ENCODE measurements at regions not wholly inside any gene's neighbourhood (a gene's known extent, or its start where the extent isn't known, plus 50 kb on each side); places are given as distances from the start of the nearest gene placed in this dataset.

GRCh38 chr20:11271920-11272594 lies 598.3 kb upstream of the JAG1 start:
- Histone ChIP-seq H4K91ac (ENCODE audit: low read length) (no peak overlapping the region), H2BK12ac (ENCODE audit: low read length in 2 of 2) (no peak overlapping the region), H3K9ac (ENCODE audit: low read length) (no peak overlapping the region), H3K4me2 (ENCODE audit: low read length, poor library complexity, severe bottlenecking) (no peak overlapping the region), H3K79me1 (replicated peaks; ENCODE audit: low read length, poor library complexity, severe bottlenecking) (no peaks in the 10 kb centered on the region), H2AK5ac (ENCODE audit: low read length, severe bottlenecking) (no peak overlapping the region), H2BK120ac (ENCODE audit: low read depth, low read length) (no peak overlapping the region), H3K4ac (ENCODE audit: low read depth in 1 of 2, low read length in 2 of 2) (no peak overlapping the region), H3K4me1 (ENCODE audit: control insufficient read depth, insufficient read depth, low read depth, low read length) (peaks cover 14% of the 10 kb centered on the region), H4K8ac (ENCODE audit: low read length) (no peak overlapping the region), H2BK15ac (ENCODE audit: low read depth, poor library complexity, severe bottlenecking) (no peak overlapping the region), H2BK5ac (ENCODE audit: low read depth, low read length, poor library complexity, severe bottlenecking) (no peak overlapping the region), H3K4me3 (ENCODE audit: insufficient read depth in 1 of 2, low read depth in 1 of 2, low read length in 2 of 2) (no peak overlapping the region), H3K18ac (ENCODE audit: low read depth in 1 of 2, low read length in 2 of 2) (no peak overlapping the region), H2AFZ (ENCODE audit: low read depth, low read length) (no peak overlapping the region), H3K9me3 (ENCODE audit: control insufficient read depth, low read length) (no peaks in the 10 kb centered on the region), H3K27ac (ENCODE audit: low read length, poor library complexity, severe bottlenecking) (no peak overlapping the region), H3K23ac (ENCODE audit: low read length in 2 of 2) (no peak overlapping the region), H3K36me3 (ENCODE audit: control insufficient read depth in 1 of 2, insufficient read depth in 2 of 2, low read depth in 1 of 2, low read length in 2 of 2) (no peaks in the 10 kb centered on the region), H3K27me3 (ENCODE audit: control insufficient read depth in 1 of 2, insufficient read depth in 1 of 2, low read length in 2 of 2) (peaks cover 0 to 14% of the 10 kb centered on the region in 2 experiments), H3K14ac (ENCODE audit: low read length in 2 of 2) (no peak overlapping the region)
- WGBS = 90% methylated on average over 16 of the region's 18 CpGs
- DNase-seq = no peak

GRCh38 chr20:11274141-11274594 lies 600.4 kb upstream of the JAG1 start:
- Histone ChIP-seq H2AK5ac (ENCODE audit: low read length, severe bottlenecking) (no peak overlapping the region), H4K8ac (ENCODE audit: low read length) (no peak overlapping the region), H2BK12ac (ENCODE audit: low read length in 2 of 2) (no peak overlapping the region), H2BK5ac (ENCODE audit: low read depth, low read length, poor library complexity, severe bottlenecking) (no peak overlapping the region), H3K14ac (ENCODE audit: low read length in 2 of 2) (no peak overlapping the region), H3K36me3 (ENCODE audit: control insufficient read depth in 1 of 2, insufficient read depth in 2 of 2, low read depth in 1 of 2, low read length in 2 of 2) (no peaks in the 10 kb centered on the region), H3K4me1 (ENCODE audit: control insufficient read depth, insufficient read depth, low read depth, low read length) (peaks cover 9% of the 10 kb centered on the region), H3K79me1 (replicated peaks; ENCODE audit: low read length, poor library complexity, severe bottlenecking) (no peaks in the 10 kb centered on the region), H3K4ac (ENCODE audit: low read depth in 1 of 2, low read length in 2 of 2) (no peak overlapping the region), H3K27ac (ENCODE audit: low read length, poor library complexity, severe bottlenecking) (no peak overlapping the region), H3K4me3 (ENCODE audit: insufficient read depth in 1 of 2, low read depth in 1 of 2, low read length in 2 of 2) (no peak overlapping the region), H2AFZ (ENCODE audit: low read depth, low read length) (no peak overlapping the region), H3K9ac (ENCODE audit: low read length) (peak overlapping the region; percentile 28), H4K91ac (ENCODE audit: low read length) (no peak overlapping the region), H3K4me2 (ENCODE audit: low read length, poor library complexity, severe bottlenecking) (no peak overlapping the region), H3K18ac (ENCODE audit: low read depth in 1 of 2, low read length in 2 of 2) (no peak overlapping the region), H2BK120ac (ENCODE audit: low read depth, low read length) (no peak overlapping the region), H2BK15ac (ENCODE audit: low read depth, poor library complexity, severe bottlenecking) (no peak overlapping the region), H3K23ac (ENCODE audit: low read length in 2 of 2) (no peak overlapping the region), H3K9me3 (ENCODE audit: control insufficient read depth, low read length) (peaks cover 2% of the 10 kb centered on the region), H3K27me3 (ENCODE audit: control insufficient read depth in 1 of 2, insufficient read depth in 1 of 2, low read length in 2 of 2) (peaks cover 0 to 14% of the 10 kb centered on the region in 2 experiments)
- DNase-seq = peak; percentile 74
- WGBS = 6% methylated on average over 2 of the region's 6 CpGs

- Histone ChIP-seq H3K79me1 (replicated peaks; ENCODE audit: low read length, poor library complexity, severe bottlenecking) (no peaks in the 10 kb centered on the region), H2BK5ac (ENCODE audit: low read depth, low read length, poor library complexity, severe bottlenecking) (no peak overlapping the region), H3K9ac (ENCODE audit: low read length) (no peak overlapping the region), H3K9me3 (ENCODE audit: control insufficient read depth, low read length) (peaks cover 3% of the 10 kb centered on the region), H3K18ac (ENCODE audit: low read depth in 1 of 2, low read length in 2 of 2) (no peak overlapping the region), H3K4me3 (ENCODE audit: insufficient read depth in 1 of 2, low read depth in 1 of 2, low read length in 2 of 2) (no peak overlapping the region), H4K8ac (ENCODE audit: low read length) (no peak overlapping the region), H3K23ac (ENCODE audit: low read length in 2 of 2) (no peak overlapping the region), H3K36me3 (ENCODE audit: control insufficient read depth in 1 of 2, insufficient read depth in 2 of 2, low read depth in 1 of 2, low read length in 2 of 2) (no peaks in the 10 kb centered on the region), H2BK12ac (ENCODE audit: low read length in 2 of 2) (no peak overlapping the region), H3K4me2 (ENCODE audit: low read length, poor library complexity, severe bottlenecking) (no peak overlapping the region), H2BK120ac (ENCODE audit: low read depth, low read length) (no peak overlapping the region), H4K91ac (ENCODE audit: low read length) (no peak overlapping the region), H2AK5ac (ENCODE audit: low read length, severe bottlenecking) (no peak overlapping the region), H2BK15ac (ENCODE audit: low read depth, poor library complexity, severe bottlenecking) (no peak overlapping the region), H2AFZ (ENCODE audit: low read depth, low read length) (no peak overlapping the region), H3K4ac (ENCODE audit: low read depth in 1 of 2, low read length in 2 of 2) (no peak overlapping the region), H3K14ac (ENCODE audit: low read length in 2 of 2) (no peak overlapping the region), H3K4me1 (ENCODE audit: control insufficient read depth, insufficient read depth, low read depth, low read length) (peaks cover 7% of the 10 kb centered on the region), H3K27me3 (ENCODE audit: control insufficient read depth in 1 of 2, insufficient read depth in 1 of 2, low read length in 2 of 2) (peaks cover 0 to 11% of the 10 kb centered on the region in 2 experiments), H3K27ac (ENCODE audit: low read length, poor library complexity, severe bottlenecking) (no peak overlapping the region)
- DNase-seq = no peak
- 97% methylated on average over 2 of the region's 2 CpGs for WGBS
These were observed 601.9 kb upstream of the JAG1 start for GRCh38 chr20:11275740-11276139.

GRCh38 chr20:11277170-11277569 lies 603.4 kb upstream of the JAG1 start:
- Histone ChIP-seq H4K8ac (ENCODE audit: low read length) (no peak overlapping the region), H3K14ac (ENCODE audit: low read length in 2 of 2) (no peak overlapping the region), H3K9me3 (ENCODE audit: control insufficient read depth, low read length) (peaks cover 3% of the 10 kb centered on the region), H3K27ac (ENCODE audit: low read length, poor library complexity, severe bottlenecking) (no peak overlapping the region), H2AFZ (ENCODE audit: low read depth, low read length) (no peak overlapping the region), H3K4me3 (ENCODE audit: insufficient read depth in 1 of 2, low read depth in 1 of 2, low read length in 2 of 2) (no peak overlapping the region), H3K4me2 (ENCODE audit: low read length, poor library complexity, severe bottlenecking) (no peak overlapping the region), H4K91ac (ENCODE audit: low read length) (no peak overlapping the region), H3K23ac (ENCODE audit: low read length in 2 of 2) (no peak overlapping the region), H3K9ac (ENCODE audit: low read length) (no peak overlapping the region), H2AK5ac (ENCODE audit: low read length, severe bottlenecking) (no peak overlapping the region), H2BK120ac (ENCODE audit: low read depth, low read length) (no peak overlapping the region), H3K18ac (ENCODE audit: low read depth in 1 of 2, low read length in 2 of 2) (no peak overlapping the region), H2BK15ac (ENCODE audit: low read depth, poor library complexity, severe bottlenecking) (no peak overlapping the region), H3K27me3 (ENCODE audit: control insufficient read depth in 1 of 2, insufficient read depth in 1 of 2, low read length in 2 of 2) (peaks cover 0 to 11% of the 10 kb centered on the region in 2 experiments), H3K79me1 (replicated peaks; ENCODE audit: low read length, poor library complexity, severe bottlenecking) (no peaks in the 10 kb centered on the region), H3K4me1 (ENCODE audit: control insufficient read depth, insufficient read depth, low read depth, low read length) (no peaks in the 10 kb centered on the region), H2BK5ac (ENCODE audit: low read depth, low read length, poor library complexity, severe bottlenecking) (no peak overlapping the region), H3K4ac (ENCODE audit: low read depth in 1 of 2, low read length in 2 of 2) (no peak overlapping the region), H3K36me3 (ENCODE audit: control insufficient read depth in 1 of 2, insufficient read depth in 2 of 2, low read depth in 1 of 2, low read length in 2 of 2) (no peaks in the 10 kb centered on the region), H2BK12ac (ENCODE audit: low read length in 2 of 2) (no peak overlapping the region)
- no peak for DNase-seq
- WGBS = 75% methylated on average over 1 of the region's 1 CpG

Data from mesenchymal stem cell (in vitro differentiated cells and primary cell).